GM19099 (cell line): ENCODE measurements at regions not wholly inside any gene's neighbourhood (a gene's known extent, or its start where the extent isn't known, plus 50 kb on each side); places are given as distances from the start of the nearest gene placed in this dataset.

ENCODE experiments used
- POLR2A ChIP-seq: IDR thresholded peaks from 3 replicates; pipeline ENCODE4 v1.6.1; 2011; ENCODE audit warnings: low read depth; ENCODE audit not compliant: insufficient read length; ENCODE audit errors: extremely low read depth

GRCh38 chr5:67305401-67305800 lies 108.8 kb upstream of the CD180 start:
- TF ChIP-seq POLR2A: no peak

DNA sequence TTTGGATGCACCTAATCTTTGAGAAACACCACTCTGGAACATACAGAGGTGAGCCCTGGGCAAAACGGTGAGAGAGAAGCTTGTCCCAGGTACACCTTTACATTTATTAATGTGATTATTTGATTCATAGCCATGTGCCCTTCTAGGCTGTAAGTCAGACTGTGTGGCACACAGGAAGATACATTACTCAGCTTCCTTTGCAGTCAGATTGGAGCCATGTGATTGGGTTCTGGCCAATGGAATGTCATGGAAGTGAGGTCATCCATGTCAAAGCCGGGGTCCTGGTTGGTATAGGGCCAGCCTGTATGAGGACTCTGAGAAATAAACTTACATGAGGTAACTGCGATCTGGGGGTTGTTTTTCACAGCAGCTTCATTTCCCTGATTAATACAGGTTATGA lies 106.8 kb upstream of the CD180 start:
- TF ChIP-seq POLR2A: no peak

GRCh38 chr5:67301285-67301903 lies 104.8 kb upstream of the CD180 start:
- TF ChIP-seq POLR2A: no peak

DNA sequence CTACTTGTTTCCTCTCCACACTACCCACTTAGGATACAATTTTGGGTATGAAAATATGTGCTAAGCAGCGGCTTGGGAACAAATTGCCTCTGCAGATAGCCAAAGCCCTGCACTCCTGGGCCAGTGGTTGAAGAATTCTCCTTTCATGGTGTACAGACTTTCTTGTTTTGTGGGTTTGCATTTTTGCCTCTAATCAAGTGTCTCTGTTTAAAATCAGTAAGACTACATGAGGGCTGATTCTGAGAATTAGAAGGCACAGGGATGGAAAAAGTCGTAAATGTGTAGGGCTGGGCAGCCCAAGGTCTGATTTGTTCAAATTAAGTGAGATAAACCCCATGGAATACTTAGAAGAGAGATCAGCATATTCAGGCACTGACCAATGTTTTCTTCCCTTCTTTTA lies 103.7 kb upstream of the CD180 start:
- TF ChIP-seq POLR2A: no peak

DNA sequence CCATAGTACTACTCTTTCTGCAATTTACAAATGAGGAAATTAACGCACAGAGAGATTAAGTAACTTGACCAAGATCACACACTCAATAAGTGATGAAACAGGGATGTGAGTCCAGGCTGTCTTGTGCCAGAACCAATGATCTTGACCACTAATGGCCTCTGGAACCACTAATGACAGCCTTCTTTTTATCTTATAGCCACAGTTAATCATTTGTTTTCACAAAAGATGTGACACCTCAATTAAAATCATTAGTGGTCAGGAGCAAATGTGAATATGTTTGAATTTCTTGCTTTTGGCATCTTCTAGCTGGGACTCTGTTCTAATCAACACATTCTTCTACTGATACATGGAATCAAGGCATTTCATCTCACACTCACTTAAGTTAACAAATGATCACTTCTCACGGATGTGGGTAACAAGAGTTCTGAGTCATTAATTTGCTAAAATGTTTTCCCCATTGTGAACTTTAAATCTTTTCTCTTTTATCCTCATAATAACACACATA lies 102.7 kb upstream of the CD180 start:
- no peak for TF ChIP-seq POLR2A

DNA sequence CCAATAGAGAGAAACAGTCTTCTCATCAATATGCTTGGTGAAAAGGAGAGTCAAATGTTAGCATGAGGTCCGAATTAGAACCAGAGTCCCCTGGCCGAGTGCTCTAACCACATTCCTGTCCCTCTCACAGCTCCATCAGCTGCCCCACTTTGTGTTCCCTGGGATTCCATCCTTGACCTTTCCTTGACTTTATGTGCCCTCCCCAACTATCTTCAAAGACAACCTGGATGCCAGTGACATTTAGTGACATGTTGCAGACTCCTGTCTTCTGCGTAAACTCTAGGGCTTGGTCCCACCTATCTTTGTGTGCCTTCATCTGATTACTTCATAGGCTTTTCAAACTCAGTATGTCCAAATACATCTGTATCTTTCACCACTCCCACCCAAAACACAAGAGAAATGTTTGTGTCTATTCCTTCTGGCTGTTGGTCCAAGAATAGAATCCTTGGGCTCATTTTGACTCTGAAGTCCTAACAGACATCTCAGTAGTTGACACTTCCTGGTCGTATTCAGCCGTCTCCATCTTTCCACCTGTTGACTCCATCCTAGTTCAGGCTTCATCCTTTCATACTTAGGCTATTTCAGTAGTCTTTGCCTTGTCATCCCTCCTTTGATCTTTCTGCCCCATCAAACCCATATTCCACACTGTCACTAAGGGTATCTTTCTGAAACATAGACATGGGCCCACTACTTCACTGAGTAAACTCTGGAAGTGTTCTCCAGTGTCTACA lies 101.4 kb upstream of the CD180 start:
- TF ChIP-seq POLR2A: no peak

- no peak for TF ChIP-seq POLR2A
Measured at GRCh38 chr5:67297376-67297775, 100.8 kb upstream of the CD180 start.

- TF ChIP-seq POLR2A: no peak
Measured at GRCh38 chr5:67294266-67294938, 97.8 kb upstream of the CD180 start.

DNA sequence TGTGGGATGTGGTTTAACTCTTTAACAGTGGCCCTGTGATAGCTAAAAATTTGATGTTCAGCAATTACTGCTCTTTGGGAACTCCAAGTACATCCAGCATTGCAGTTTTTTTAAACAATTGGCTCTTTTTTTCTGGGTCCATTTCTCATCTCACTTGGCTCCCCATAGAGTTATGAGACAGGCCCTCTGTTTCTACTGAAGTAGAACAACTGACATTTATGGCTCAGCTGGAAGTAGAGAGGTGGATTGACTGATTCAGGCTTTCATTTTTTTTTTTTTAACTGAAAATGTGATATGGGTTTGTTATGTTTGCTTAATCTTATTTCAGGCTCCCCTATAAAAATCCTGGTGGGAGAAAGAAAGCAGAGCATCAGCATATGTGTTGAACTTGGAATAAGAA lies 96.6 kb upstream of the CD180 start:
- TF ChIP-seq POLR2A: no peak

GRCh38 chr5:67292201-67292940 lies 95.8 kb upstream of the CD180 start:
- TF ChIP-seq POLR2A: no peak

- TF ChIP-seq POLR2A: no peak
Measured at GRCh38 chr5:67291671-67292070, 95.1 kb upstream of the CD180 start.

GRCh38 chr5:67291066-67291465 lies 94.5 kb upstream of the CD180 start:
- no peak for TF ChIP-seq POLR2A

DNA sequence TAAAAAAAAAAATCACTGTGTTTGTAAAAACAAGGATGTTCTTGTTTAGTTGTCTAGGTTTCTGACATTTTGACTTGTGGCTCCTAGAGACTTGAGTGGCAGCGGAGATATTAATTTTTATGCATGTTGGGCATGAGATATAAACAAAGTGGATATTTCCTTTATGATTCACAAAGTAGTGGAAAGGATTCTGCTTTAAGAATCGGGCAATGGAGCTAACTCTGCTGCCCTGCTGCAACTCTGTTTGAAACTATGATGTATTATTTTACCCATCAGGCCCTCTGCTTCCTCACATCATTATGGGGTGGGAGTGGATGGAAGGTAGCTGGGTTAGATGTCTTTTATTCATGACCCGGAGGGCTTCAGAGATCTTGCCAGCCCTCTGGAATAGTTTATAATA lies 94.1 kb upstream of the CD180 start:
- TF ChIP-seq POLR2A: no peak

DNA sequence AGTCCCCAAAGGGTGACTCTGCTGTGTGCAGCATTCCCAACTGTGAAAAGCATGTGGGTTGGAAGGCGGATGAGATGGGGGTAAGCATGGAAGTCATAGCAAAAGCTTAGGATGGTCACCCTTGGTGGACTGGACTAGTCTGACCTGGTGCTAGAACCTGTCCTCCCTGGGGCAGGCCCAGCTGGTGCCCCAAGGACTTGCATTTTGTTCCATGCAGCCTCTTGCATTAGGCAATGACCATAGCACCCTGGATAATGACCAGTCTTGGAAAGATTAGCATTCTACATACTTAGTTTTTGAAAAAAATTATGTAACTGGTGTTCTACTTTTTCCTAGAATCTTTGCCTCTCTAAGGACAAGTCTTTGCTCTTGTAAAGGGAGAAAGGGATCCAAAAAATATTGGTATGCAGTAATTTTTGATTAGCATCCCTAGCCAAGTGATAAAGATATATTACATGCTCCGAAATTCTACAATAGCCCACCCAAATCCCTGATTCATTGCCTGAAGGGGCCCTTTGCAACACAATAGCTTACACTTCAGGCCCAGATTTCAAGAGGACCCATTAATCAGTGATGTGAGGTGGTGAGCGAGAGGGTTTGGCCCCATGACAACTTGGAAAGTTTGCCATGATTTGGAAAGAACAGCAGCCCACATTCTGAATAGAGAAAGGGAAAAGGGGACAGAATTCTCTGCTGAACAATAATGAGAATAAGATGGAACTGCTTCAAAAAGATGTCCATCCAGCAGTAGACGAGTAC lies 93.3 kb upstream of the CD180 start:
- TF ChIP-seq POLR2A: no peak

DNA sequence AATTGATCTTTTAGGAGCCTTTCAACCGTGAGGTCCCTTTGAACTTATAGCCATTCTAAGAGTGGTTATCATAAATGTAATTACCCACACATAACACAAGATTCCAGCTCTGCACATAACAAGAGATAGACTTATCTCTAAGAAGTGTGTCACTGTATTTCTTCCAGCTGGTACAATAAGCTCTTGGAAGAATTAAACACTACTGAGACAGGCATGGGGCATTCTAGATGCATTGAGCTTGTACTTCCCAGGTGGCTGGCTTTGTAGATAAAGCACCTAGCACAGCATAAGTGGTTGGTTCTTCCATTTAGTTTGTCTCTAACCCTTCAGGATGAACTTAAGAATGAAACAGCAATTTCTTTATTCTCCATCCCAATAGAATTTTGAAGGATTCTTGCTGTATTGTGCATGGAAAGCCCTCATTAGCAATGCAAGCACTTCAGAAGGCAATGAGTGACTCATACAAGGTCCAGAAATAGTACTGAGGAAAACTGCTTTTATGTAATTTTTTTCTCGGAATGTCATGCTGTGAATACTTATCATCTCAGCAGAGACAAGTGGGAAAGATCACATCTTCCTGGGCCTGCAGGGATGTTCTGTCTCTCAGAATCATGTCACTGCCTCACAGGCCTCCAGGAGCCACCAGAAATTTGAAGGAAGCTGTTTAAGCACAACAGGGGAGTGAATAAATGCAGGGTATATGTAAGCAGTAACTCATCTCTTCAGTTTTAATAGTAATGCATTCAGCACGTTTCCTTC lies 91.1 kb upstream of the CD180 start:
- no peak for TF ChIP-seq POLR2A

DNA sequence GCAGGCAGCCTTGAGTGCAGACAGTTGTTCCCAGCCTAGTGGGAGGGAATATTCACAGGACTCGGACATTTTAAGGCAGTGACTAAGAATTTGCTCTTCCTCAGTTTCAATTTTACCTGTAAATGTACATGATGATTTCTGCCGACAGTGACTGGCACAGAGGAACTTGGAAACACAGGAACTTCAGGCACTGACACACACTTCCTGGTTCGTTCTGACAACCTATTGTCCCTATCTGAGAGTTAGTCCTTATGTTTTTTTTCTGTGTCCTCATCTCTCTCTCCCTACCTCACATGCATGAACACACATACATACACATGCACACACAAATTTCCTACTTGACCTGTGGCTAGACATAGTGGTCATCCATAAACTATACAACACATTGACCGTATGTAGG lies 89.4 kb upstream of the CD180 start:
- TF ChIP-seq POLR2A: no peak
